Left colon (tissue), 2 donors: ENCODE measurements at regions not wholly inside any gene's neighbourhood (a gene's known extent, or its start where the extent isn't known, plus 50 kb on each side); places are given as distances from the start of the nearest gene placed in this dataset.

Experiments
- ATAC-seq: fragments of 200-7000 bp; cut with Tn5 transposase; one replicate; pipeline ENCODE4 v1.9.1; 2020; ENCODE audit warnings: mild to moderate bottlenecking, moderate library complexity
- DNase-seq, 2 donors: peaks; one replicate each; pipeline ENCODE4 v3.0.0-alpha.2; 2020
- intact Hi-C, 2 donors: fragments of 100-400 bp; cut with DNase I in 1 of 2; cut with micrococcal nuclease in 1 of 2; formaldehyde crosslinking; loops; one replicate each; pipeline versions ENCODE4 v1.11.2 to v1.14.0; 2022; cut with DNase I, micrococcal nuclease
- donor health status: DM: no; HTN: no; CAD: no.
- donor health status: DM: yes; HTN: yes; CAD: no.

GRCh38 chr5:30981576-30981975 is 211.9 kb upstream of the CDH6 start:
- DNase-seq = no peak
- intact Hi-C loops = no loop called here
- ATAC-seq = no peak

DNA sequence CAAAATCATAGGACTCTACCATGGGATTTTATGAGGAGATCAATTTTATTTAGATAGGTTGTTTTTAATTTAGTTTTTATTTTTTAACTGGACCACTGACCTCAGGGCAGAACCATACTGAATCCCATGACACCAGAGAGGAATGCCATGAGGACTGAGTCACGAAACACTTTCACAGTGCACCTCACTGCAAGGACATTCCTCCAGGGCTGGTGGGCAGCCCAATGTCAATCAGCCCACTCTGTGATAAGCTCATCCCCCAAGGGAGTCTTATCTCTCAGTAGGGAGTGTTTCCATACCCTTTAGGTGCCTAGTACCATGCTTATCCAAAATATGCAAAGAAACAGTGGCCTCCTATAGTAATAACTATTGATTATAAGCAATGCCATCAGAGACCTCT is 224.5 kb upstream of the CDH6 start:
- intact Hi-C loops = no loop called here
- no peak for DNase-seq
- ATAC-seq = no peak

- intact Hi-C loops = no loop called here
- DNase-seq = no peak
Observed at GRCh38 chr5:30960036-30960435, 233.4 kb upstream of the CDH6 start.

DNA sequence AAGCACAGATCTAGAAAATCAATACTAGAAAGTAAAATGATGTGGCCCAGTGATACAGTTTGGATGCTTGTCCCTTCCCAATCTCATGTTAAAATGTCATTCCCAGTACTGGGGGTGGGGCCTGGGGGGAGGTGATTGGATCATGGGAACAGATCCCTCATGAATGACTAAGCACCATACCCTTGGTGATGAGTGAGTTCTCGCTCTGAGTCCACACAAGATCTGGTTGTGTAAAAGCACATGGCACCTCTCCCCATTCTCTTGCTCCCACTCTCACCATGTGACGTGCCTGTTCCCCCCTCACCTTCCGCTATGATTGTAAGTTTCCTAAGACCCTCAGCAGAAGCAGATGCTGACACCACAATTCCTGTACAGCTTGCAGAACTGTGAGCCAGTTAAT is 234.2 kb upstream of the CDH6 start:
- intact Hi-C loops = no loop called here
- ATAC-seq = no peak
- no peak for DNase-seq

More at GRCh38 chr5:30960036-30960435, 233.4 kb upstream of the CDH6 start:
- ATAC-seq = no peak

GRCh38 chr5:30957591-30957990 is 235.9 kb upstream of the CDH6 start:
- DNase-seq (no peak), ATAC-seq (no peak)
- intact Hi-C loops = no loop called here

- ATAC-seq (no peak), DNase-seq (no peak)
- intact Hi-C loops = no loop called here
Observed at GRCh38 chr5:30956251-30956650, 237.2 kb upstream of the CDH6 start.

DNA sequence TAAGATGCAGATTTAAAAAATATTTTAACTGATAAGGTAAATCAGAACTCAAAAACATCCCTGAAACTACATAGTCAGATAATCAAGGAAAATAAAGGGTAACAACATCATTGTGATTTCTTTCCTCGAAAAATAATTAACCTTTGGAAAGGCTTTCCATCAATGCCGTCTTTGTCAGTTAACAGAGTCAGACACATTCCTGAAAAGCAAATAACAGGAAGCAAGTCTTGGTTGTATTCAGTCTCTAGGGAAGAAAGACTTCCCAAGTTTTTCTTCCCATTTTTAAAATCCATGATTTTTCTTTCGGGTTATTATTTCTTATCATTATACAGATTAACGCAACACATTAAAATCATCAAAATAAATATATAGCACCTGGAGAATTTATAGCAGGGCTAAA is 256.4 kb upstream of the CDH6 start:
- intact Hi-C loops = no loop called here
- ATAC-seq (no peak), DNase-seq (no peak)

DNA sequence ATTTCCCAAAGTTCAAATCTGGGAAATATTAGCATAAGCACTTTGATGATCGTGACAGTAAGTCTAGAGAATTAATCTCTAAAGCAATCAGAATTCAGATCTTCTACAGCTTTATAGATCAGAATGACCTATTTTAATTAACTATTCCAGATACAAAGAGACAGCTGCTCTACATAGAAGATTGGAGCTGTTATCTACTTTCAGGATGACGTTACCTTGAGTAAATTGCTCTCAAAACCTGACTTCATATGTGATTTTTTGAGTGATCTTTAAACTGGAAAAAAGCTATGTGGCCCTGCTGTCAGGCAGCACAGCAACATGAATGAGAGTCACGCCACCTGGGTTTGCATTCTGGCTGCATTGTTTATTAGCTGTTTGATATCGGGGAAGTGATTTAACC is 259.9 kb upstream of the CDH6 start:
- intact Hi-C loops = no loop called here
- DNase-seq (no peak), ATAC-seq (no peak)

- DNase-seq (no peak), ATAC-seq (no peak)
- intact Hi-C loops = no loop called here
Observed at GRCh38 chr5:30932273-30933017, 261.0 kb upstream of the CDH6 start.

GRCh38 chr5:30930736-30931135 is 262.8 kb upstream of the CDH6 start:
- intact Hi-C loops = no loop called here
- DNase-seq (no peak), ATAC-seq (no peak)

- ATAC-seq (no peak), DNase-seq (no peak)
- intact Hi-C loops = no loop called here
Observed at GRCh38 chr5:30928956-30929355, 264.5 kb upstream of the CDH6 start.

DNA sequence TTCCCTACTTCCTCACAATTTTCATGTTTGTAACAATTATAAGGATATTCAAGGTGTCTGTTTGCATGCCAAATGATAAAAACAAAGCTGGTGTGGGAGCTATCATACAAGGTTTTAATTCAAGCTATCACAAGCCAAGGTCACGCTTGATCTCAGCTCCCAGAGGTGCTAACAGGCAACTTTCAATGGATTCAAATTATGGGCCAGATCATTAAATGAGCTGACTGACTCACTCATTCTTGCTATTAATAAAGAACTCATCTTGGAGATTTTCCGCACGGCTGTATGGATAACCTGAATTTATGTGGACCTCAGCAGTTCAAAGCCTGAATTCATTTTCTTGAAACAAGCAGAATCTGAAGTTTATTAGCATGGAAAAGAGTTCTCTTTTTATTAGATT is 267.3 kb upstream of the CDH6 start:
- DNase-seq = no peak
- no peak for ATAC-seq
- intact Hi-C loops = no loop called here

DNA sequence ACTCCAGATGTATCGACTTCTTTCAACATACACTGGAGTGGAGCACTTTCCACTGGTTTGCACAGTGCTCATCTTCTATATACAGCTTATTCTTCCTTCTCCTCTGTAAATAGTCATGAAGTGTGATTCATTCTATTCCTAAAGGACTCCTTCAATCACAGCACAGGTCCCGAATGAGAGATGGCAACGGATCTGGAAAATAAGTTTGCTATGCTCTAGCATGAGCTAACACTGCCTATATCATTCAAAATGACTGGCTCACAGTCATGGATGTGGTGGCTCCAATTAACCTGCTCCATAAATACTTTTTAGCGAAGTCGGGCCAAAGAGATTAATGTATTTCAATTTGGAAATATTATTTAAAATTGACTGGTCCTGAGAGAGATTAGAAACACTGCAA is 272.1 kb upstream of the CDH6 start:
- intact Hi-C loops = no loop called here
- no peak for ATAC-seq
- DNase-seq = no peak

DNA sequence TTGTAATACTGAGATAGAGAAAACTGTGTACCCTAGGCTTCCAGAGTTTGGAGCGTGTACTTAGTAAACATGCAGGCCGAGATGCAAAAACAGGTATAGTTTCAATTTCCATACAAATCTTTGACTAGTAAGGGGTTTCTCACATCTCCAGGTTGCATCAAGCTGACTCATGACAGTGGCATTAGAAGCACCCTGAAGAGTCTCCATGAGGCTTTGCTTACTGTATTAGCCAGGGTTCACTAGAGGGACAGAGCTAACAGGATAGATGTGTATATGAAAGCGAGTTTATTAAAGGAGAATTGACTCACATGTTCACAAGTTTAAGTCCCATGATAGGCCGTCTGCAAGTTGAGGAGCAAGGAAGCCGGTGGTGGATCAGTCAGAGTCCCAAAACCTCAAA is 275.3 kb upstream of the CDH6 start:
- ATAC-seq (no peak), DNase-seq (no peak)
- intact Hi-C loops = no loop called here

DNA sequence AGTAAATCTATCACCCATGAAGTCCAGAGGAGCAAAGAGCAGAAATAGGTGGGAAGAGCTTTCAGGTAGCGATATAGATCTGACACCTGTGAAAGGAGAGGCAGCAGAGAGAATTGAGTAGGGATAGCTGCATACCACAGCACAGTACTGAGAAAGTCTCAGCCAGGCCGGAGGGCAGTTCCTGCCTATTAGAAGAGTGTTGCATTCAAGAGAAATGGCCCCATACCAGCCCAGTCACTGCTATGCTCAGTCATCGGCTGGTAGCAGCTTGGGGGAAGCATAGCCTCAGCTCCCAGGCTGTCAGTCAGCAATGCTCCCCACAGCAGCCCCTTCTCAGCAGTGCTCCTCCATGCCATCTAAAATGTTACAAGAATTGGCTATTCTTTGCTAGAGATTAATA is 285.1 kb upstream of the CDH6 start:
- ATAC-seq = no peak
- DNase-seq = no peak
- intact Hi-C loops = no loop called here

DNA sequence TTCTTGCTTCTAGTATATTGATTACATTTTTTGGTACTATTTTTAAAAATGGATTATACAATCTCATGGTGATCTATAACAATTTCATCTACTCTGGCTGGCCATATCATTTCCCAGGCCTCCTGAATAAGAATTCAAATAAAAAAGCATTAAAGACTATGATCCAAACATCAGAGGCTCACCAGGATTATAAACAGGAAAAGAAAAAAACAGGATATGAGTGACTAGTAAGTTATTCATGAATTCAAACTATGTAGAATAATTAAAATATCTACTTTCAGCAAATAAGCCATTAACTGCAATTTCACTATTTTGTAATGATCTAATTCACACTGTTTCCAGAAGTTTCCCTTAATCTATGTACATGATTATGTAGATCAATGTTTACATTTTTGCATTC is 293.1 kb upstream of the CDH6 start:
- no peak for DNase-seq
- intact Hi-C loops = no loop called here
- no peak for ATAC-seq

- DNase-seq (no peak), ATAC-seq (no peak)
- intact Hi-C loops = no loop called here
Observed at GRCh38 chr5:30894811-30895210, 298.7 kb upstream of the CDH6 start.

DNA sequence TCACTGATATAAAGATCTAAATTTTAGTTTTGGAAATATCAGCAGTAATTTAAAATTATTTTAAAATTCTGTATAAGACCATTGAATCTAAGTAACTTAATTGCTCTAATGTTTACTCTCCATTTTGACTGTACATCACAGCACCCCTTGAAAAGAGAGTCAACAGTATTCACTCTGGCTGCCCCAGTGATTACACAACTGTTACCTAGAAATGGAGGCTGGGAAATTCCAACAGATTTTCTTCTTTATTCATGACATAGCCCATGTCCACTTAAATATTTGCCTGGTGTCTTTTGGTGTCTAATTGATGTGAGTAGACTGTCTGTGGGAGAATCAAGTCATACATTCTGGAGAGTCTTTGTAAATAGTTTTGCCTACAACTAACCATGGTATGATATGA is 301.8 kb upstream of the CDH6 start:
- ATAC-seq (no peak), DNase-seq (no peak)
- intact Hi-C loops = no loop called here

GRCh38 chr5:30890377-30890776 is 303.1 kb upstream of the CDH6 start:
- no peak for DNase-seq
- intact Hi-C loops = no loop called here
- no peak for ATAC-seq

DNA sequence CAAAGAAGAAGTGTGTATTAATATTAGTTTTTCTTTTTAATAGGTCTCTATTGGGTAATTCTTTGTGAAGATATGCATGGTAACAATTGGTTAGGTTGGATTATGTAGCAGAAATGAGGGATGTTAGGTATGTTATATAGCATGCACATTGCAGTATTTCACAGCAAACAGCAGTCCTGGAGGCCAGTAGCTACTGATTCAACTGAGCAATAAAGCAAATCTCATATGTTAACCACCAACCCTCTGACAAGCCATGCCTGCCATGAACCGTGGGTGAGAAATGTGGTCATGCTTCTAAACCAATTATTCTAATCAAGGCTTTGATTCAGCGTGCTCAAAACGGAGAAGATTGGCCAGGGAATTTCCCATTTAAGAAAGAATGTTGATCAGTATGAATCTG is 313.0 kb upstream of the CDH6 start:
- no peak for ATAC-seq
- no peak for DNase-seq
- intact Hi-C loops = no loop called here

GRCh38 chr5:30879887-30880286 is 313.6 kb upstream of the CDH6 start:
- intact Hi-C loops = no loop called here
- ATAC-seq (no peak), DNase-seq (no peak)

DNA sequence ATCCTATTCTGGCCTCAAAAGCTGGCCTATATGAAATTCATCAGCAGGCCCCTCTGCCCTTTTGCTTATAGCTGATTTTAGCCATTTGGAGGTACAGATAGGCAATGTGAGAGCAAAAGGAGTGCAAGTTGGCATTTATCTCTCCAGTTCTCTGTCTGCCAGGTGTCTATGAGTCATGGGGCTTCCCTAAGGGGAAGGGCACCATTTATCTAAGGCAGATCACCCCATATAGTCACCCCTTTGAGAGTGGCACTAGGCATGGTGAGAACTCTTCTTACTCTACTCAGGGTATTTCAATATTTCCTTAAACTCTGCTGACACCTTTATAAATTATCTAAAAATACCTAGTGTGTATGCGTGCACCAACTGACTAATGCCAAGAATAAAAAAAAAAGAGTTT is 314.7 kb upstream of the CDH6 start:
- ATAC-seq = no peak
- no peak for DNase-seq
- intact Hi-C loops = no loop called here
